Activated naive CD8-positive, alpha-beta T cell treated with anti-CD3 and anti-CD28 coated beads, Interleukin-2, amount 50 U/mL, for 24 hours (primary cell): ENCODE measurements at regions not wholly inside any gene's neighbourhood (a gene's known extent, or its start where the extent isn't known, plus 50 kb on each side); places are given as distances from the start of the nearest gene placed in this dataset.

ENCODE experiments used
- ATAC-seq: fragments of 150-1000 bp; cut with Tn5 transposase; one replicate; pipeline ENCODE4 v1.10.0; 2021
- DNase-seq: peaks from one replicate; pipeline ENCODE4 v3.0.0; 2021
- H3K27ac Mint-ChIP-seq: one replicate; pipeline ENCODE4 v1.8.0; 2021; ENCODE audit warnings: mild to moderate bottlenecking, mixed read lengths
- H3K27me3 Mint-ChIP-seq: one replicate; pipeline ENCODE4 v1.8.0; 2021; ENCODE audit warnings: mixed read lengths
- H3K36me3 Mint-ChIP-seq: one replicate; pipeline ENCODE4 v1.8.0; 2021; ENCODE audit warnings: low read depth, mixed read lengths
- H3K4me1 Mint-ChIP-seq: one replicate; pipeline ENCODE4 v1.8.0; 2021; ENCODE audit warnings: mixed read lengths
- H3K4me3 Mint-ChIP-seq: one replicate; pipeline ENCODE4 v1.8.0; 2021; ENCODE audit warnings: mild to moderate bottlenecking, moderate library complexity, mixed read lengths
- H3K9me3 Mint-ChIP-seq: one replicate; pipeline ENCODE4 v1.8.0; 2021; ENCODE audit warnings: mixed read lengths

DNA sequence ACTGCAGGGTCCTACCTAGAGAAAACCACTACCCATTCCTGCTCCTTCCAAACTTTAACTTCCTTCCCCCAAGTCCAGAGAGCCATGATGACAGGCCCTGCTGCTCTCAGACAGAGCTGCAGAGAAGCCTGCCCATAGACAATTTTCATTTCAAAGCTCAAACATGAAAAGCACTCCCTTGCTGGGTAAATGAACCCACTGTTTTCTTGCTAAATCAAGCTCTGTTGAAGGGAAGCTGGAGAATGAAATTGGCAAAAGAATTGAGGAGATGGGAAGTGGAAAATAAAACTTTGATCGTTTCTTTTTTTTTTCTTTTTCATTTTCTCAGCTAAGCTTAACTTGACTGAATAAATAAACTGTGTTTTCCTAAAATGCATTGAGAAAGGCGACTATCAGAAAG lies 331.1 kb upstream of the CPEB2 start:
- Mint-ChIP-seq H3K36me3 (no peaks in the 10 kb centered on the region), H3K4me3 (no peak overlapping the region), H3K4me1 (no peaks in the 10 kb centered on the region), H3K9me3 (peaks cover 4% of the 10 kb centered on the region), H3K27me3 (peaks cover 2% of the 10 kb centered on the region), H3K27ac (no peak overlapping the region)
- no peak for ATAC-seq
- DNase-seq = no peak

- no peaks in the 10 kb centered on the region for H3K36me3 Mint-ChIP-seq
- DNase-seq (no peak), ATAC-seq (no peak)
- H3K4me1 Mint-ChIP-seq = no peaks in the 10 kb centered on the region
- no peaks in the 10 kb centered on the region for H3K27me3 Mint-ChIP-seq
- no peak overlapping the region for H3K27ac Mint-ChIP-seq
- H3K4me3 Mint-ChIP-seq = no peak overlapping the region
- H3K9me3 Mint-ChIP-seq = no peaks in the 10 kb centered on the region
Measured at GRCh38 chr4:14675279-14675985, 326.8 kb upstream of the CPEB2 start.

GRCh38 chr4:14679906-14680305 lies 322.4 kb upstream of the CPEB2 start:
- ATAC-seq = no peak

GRCh38 chr4:14681330-14681729 lies 321.0 kb upstream of the CPEB2 start:
- DNase-seq (no peak), ATAC-seq (no peak)
- H3K27me3 Mint-ChIP-seq = no peaks in the 10 kb centered on the region
- no peaks in the 10 kb centered on the region for H3K4me1 Mint-ChIP-seq
- no peak overlapping the region for H3K4me3 Mint-ChIP-seq
- H3K9me3 Mint-ChIP-seq = no peaks in the 10 kb centered on the region
- H3K36me3 Mint-ChIP-seq = no peaks in the 10 kb centered on the region
- H3K27ac Mint-ChIP-seq = no peak overlapping the region

More at GRCh38 chr4:14679906-14680305, 322.4 kb upstream of the CPEB2 start:
- no peak overlapping the region for H3K4me3 Mint-ChIP-seq
- H3K27me3 Mint-ChIP-seq = no peaks in the 10 kb centered on the region
- no peak for DNase-seq
- H3K36me3 Mint-ChIP-seq = no peaks in the 10 kb centered on the region
- no peaks in the 10 kb centered on the region for H3K9me3 Mint-ChIP-seq
- no peak overlapping the region for H3K27ac Mint-ChIP-seq
- H3K4me1 Mint-ChIP-seq = no peaks in the 10 kb centered on the region

GRCh38 chr4:14693728-14694127 lies 308.6 kb upstream of the CPEB2 start:
- DNase-seq (no peak), ATAC-seq (no peak)
- Mint-ChIP-seq H3K27ac (no peak overlapping the region), H3K27me3 (peaks cover 5% of the 10 kb centered on the region), H3K9me3 (peaks cover 15% of the 10 kb centered on the region), H3K4me3 (no peak overlapping the region), H3K4me1 (no peaks in the 10 kb centered on the region), H3K36me3 (no peaks in the 10 kb centered on the region)

GRCh38 chr4:14695095-14695845 lies 307.0 kb upstream of the CPEB2 start:
- ATAC-seq (no peak), DNase-seq (no peak)
- H3K9me3 Mint-ChIP-seq = peaks cover 11% of the 10 kb centered on the region
- no peaks in the 10 kb centered on the region for H3K36me3 Mint-ChIP-seq
- peaks cover 5% of the 10 kb centered on the region for H3K27me3 Mint-ChIP-seq
- H3K27ac Mint-ChIP-seq = no peak overlapping the region
- no peaks in the 10 kb centered on the region for H3K4me1 Mint-ChIP-seq
- H3K4me3 Mint-ChIP-seq = no peak overlapping the region

DNA sequence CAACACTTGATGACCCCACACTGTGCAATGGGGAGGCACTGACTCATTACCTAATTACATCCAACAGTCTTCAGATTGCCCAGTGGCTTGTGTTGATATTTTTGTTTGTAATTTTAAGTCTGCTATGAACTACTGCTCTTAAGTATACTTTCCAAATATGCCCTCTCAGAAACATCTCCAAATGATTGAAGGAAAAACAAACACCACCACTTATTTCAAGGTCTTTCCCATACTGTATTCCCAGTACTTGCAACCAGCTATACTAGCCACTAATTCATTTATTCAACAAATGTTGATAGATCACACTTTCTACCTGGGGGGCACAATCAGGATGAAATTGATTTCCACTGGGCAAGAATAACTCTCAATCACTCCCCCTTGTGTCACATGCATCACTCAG lies 302.2 kb upstream of the CPEB2 start:
- no peaks in the 10 kb centered on the region for H3K9me3 Mint-ChIP-seq
- no peak overlapping the region for H3K27ac Mint-ChIP-seq
- no peak for ATAC-seq
- H3K36me3 Mint-ChIP-seq = no peaks in the 10 kb centered on the region
- H3K4me1 Mint-ChIP-seq = peaks cover 4% of the 10 kb centered on the region
- DNase-seq = no peak
- H3K27me3 Mint-ChIP-seq = peaks cover 10% of the 10 kb centered on the region
- no peak overlapping the region for H3K4me3 Mint-ChIP-seq

DNA sequence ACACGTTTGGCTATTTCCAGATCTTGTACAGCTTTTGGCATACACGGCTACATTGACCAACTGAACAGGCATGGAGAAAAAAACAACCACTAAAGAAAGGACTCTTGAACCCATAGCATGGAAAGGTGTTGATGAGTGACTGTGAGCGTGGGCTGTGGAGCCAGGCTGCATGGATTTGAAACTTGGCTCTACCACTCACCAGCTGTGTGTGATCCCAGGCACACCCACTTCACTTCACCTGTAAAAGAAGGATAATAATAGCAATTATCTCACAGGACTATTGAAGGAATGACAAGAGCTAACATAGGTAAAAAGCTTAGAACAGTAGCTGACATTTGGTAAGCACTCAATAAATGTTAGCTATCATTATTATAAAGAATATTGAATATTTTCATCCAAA lies 301.7 kb upstream of the CPEB2 start:
- H3K4me1 Mint-ChIP-seq = peaks cover 4% of the 10 kb centered on the region
- no peak overlapping the region for H3K4me3 Mint-ChIP-seq
- H3K27ac Mint-ChIP-seq = no peak overlapping the region
- ATAC-seq = no peak
- H3K36me3 Mint-ChIP-seq = no peaks in the 10 kb centered on the region
- no peaks in the 10 kb centered on the region for H3K9me3 Mint-ChIP-seq
- no peak for DNase-seq
- peaks cover 10% of the 10 kb centered on the region for H3K27me3 Mint-ChIP-seq

DNA sequence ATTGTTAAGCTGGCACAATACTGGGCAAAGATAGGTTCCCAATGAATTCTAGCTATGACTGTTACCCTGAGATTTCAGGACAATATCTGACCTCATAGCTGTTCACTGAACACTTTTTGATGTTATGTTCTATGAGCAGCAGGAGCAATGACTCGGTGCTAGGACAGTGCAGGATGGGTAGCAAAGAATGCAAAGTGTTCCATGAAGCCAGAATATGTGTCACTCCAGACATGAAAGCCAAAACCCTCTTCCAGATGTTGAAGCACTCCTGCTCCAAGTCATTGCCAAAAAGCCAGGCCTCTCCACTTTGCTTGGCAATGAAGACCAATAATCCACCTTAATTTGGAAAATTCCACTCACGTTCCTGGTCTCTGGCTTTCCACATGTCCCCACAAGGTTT lies 300.9 kb upstream of the CPEB2 start:
- H3K36me3 Mint-ChIP-seq = no peaks in the 10 kb centered on the region
- H3K4me3 Mint-ChIP-seq = no peak overlapping the region
- ATAC-seq = no peak
- peaks cover 9% of the 10 kb centered on the region for H3K27me3 Mint-ChIP-seq
- no peak for DNase-seq
- H3K27ac Mint-ChIP-seq = no peak overlapping the region
- peaks cover 4% of the 10 kb centered on the region for H3K4me1 Mint-ChIP-seq
- no peaks in the 10 kb centered on the region for H3K9me3 Mint-ChIP-seq

DNA sequence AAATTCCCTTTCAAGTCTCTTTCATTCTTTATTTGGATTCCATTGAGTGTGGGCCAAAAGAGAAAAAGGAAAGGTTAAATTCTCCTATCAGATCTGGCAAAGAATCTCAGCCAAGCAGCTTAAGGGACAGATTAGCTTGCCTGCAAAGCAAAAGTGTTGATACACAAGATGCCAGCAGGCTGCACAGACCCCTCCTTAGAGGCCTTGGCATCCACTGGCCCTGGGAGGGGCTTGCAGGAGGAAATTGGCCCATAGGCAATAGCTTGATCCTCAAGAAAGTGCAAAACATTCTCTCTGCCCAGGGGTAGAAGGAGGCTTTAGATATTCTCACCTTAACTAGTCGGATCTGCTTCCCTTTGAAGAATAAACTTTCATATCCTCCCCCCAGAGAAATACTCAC lies 300.4 kb upstream of the CPEB2 start:
- no peak overlapping the region for H3K4me3 Mint-ChIP-seq
- no peak for ATAC-seq
- no peaks in the 10 kb centered on the region for H3K36me3 Mint-ChIP-seq
- peaks cover 4% of the 10 kb centered on the region for H3K4me1 Mint-ChIP-seq
- no peak overlapping the region for H3K27ac Mint-ChIP-seq
- H3K27me3 Mint-ChIP-seq = peaks cover 10% of the 10 kb centered on the region
- DNase-seq = no peak
- no peaks in the 10 kb centered on the region for H3K9me3 Mint-ChIP-seq

DNA sequence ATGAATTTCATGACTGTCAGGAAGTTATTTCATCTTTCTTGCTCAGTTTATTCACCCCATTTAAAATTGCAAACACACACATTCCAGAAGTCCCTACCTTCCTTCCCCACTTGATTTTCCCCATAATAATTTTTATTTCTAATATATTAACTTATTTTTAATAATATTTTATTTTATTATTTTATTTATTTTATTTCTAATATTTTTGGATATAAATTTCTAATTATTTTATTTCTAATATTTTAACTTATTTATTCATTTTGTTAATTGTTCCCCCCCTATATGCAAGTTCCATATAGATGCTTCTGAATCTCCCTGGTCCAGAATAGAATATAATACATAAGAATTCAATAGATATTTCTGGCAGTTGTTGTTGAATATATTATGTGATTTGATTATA lies 293.7 kb upstream of the CPEB2 start:
- Mint-ChIP-seq H3K27ac (no peak overlapping the region), H3K4me3 (no peak overlapping the region), H3K27me3 (peaks cover 12% of the 10 kb centered on the region), H3K9me3 (no peaks in the 10 kb centered on the region), H3K36me3 (no peaks in the 10 kb centered on the region), H3K4me1 (no peaks in the 10 kb centered on the region)
- ATAC-seq (no peak), DNase-seq (no peak)

DNA sequence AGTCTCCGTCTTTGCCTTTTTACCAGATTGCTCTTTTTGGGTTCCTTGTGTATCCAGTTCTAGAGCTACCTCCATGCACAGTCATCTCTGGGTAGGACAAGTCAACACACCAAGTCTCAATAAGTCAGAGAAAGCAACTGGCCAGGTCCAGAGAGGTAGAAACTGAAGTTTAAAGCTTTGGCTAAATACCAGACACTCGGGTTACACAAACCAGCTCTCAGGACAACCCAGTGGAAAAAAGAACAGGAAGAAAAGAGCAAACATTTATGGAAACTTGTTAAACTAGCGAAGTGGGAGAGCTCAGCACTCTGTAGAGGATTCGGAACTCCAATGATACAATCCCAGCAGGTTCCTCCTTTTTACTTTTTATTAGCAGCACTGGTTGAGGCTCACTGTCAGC lies 291.0 kb upstream of the CPEB2 start:
- Mint-ChIP-seq H3K27me3 (peaks cover 10% of the 10 kb centered on the region), H3K27ac (no peak overlapping the region), H3K4me1 (no peaks in the 10 kb centered on the region), H3K4me3 (no peak overlapping the region), H3K36me3 (no peaks in the 10 kb centered on the region), H3K9me3 (no peaks in the 10 kb centered on the region)
- DNase-seq (no peak), ATAC-seq (no peak)

- no peak for ATAC-seq
- no peak for DNase-seq
- no peak overlapping the region for H3K4me3 Mint-ChIP-seq
- H3K4me1 Mint-ChIP-seq = no peaks in the 10 kb centered on the region
- H3K36me3 Mint-ChIP-seq = no peaks in the 10 kb centered on the region
- no peak overlapping the region for H3K27ac Mint-ChIP-seq
- H3K9me3 Mint-ChIP-seq = no peaks in the 10 kb centered on the region
- H3K27me3 Mint-ChIP-seq = peaks cover 8% of the 10 kb centered on the region
Measured at GRCh38 chr4:14716691-14717090, 285.6 kb upstream of the CPEB2 start.

- H3K4me1 Mint-ChIP-seq = no peaks in the 10 kb centered on the region
- H3K36me3 Mint-ChIP-seq = no peaks in the 10 kb centered on the region
- H3K27me3 Mint-ChIP-seq = peaks cover 5% of the 10 kb centered on the region
- ATAC-seq (no peak), DNase-seq (no peak)
- H3K4me3 Mint-ChIP-seq = no peak overlapping the region
- H3K9me3 Mint-ChIP-seq = no peaks in the 10 kb centered on the region
- H3K27ac Mint-ChIP-seq = no peak overlapping the region
Measured at GRCh38 chr4:14719053-14719452, 283.2 kb upstream of the CPEB2 start.

DNA sequence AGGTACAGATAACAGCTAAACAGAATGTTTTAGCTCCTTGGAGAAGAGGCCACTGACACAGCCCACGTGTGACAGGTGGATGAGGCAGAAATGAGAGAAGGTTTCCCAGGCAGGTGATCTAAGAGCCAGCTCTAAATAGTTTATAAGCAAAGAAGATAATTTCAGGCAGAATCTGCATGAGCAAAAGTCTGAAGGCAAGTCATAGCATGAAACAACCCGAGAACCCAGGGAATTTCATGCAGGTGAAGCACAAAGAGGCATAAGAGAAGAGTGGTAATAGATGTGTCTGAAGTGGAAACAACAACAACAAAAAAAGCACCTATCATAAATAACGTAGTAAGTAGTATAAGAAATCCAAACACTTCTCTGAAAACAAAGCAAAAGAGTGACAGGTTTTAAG lies 275.8 kb upstream of the CPEB2 start:
- ATAC-seq (no peak), DNase-seq (no peak)
- no peak overlapping the region for H3K27ac Mint-ChIP-seq
- no peaks in the 10 kb centered on the region for H3K36me3 Mint-ChIP-seq
- peaks cover 3% of the 10 kb centered on the region for H3K9me3 Mint-ChIP-seq
- H3K4me1 Mint-ChIP-seq = peaks cover 2% of the 10 kb centered on the region
- H3K27me3 Mint-ChIP-seq = peaks cover 4% of the 10 kb centered on the region
- no peak overlapping the region for H3K4me3 Mint-ChIP-seq
